Activated gamma-delta T cell (primary cell): ENCODE measurements at regions not wholly inside any gene's neighbourhood (a gene's known extent, or its start where the extent isn't known, plus 50 kb on each side); places are given as distances from the start of the nearest gene placed in this dataset.

Source experiments
- DNase-seq: peaks from one replicate; lab custom pipeline; 2025; lab: John Stamatoyannopoulos, UW

DNA sequence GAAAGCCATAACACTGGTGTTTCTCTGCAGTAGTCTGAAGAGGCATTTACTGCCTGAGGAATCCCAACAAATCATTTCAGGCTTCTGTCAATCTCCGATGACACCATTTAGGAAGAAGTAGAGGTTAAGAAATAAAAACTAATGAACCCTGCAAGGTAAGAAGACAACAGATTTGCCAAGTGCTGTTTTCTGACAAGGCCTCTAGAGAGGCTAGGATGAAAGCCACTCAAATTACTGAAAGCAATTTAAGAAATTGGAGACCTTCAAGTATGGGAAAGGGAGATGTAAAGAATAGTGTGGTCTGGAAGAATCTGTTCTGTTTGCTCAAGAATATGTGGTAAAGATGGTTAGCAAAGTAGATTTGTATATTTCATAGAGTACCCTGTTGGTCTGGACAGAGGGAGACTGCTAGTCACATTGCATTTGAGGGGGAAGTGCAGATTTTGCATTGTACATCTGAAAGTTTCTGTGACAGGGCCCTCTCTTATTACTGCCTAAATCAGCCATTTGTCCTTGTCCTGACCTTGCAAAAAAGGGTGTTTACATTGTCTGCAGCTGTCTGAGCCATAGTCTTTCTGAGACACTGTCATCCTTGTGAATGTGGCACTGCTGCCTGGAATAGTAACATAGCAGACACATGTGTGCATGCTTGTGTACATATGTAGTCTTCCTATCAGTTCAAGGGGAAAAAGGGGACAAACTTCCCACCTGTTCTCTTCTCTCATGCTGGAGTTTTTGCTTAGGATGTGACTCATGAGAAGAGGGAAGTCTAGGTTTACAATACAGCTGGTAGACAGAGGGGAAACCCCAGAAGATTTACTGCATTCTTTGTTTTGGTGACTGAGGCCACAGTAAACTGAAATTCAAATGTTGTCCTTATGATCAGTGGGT lies 640.2 kb upstream of the KIRREL3 start:
- DNase-seq: no peak

DNA sequence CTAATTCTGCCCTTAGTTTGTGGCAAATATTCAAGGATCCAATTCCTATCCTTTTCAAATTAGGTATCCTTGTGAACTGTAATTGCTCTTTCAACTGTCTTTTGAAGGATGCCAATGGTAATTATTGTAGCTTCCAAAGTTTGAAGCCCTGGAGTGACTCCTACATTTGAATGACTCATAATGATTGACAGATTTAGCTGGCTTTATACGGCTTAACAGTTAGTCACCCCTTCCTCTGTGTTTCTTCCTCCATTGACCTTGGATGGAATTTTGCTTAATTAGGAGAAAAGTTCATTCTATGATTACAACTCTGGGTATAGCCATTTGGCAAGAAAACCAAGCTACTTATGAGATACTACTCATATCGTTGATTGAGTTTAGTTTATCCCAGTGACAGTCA lies 639.3 kb upstream of the KIRREL3 start:
- no peak for DNase-seq

DNA sequence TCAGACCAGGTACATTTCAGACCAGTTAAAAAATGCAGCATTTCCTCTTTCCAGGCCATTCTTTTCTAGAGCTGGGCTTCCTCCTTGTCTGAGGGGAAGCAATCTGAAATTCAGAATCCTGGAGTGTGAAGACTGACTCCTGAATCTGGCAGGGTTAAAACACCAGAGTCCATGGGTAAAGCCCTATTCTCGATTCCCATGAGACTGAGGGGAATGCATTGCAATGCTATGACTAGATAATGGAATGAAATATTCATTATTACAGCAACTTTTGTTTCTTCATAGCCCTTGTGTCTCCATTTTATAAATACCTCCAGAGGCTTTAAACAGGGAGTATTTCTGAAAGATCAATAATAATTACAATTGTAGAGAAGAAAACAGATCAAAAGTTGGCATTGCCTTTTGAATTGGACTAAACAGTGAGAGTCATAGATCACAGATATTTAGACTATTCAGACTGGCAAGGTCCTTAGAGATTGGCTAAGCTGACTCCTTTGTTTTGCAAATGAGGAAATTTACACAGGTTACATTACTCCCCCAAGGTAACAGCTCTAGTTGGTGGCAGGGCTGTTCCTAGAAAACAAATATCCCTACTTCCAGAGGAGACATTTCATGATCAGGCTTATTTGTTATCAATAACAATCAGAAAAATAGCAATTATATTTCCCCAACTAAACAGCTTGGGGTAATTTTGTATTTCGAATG lies 632.6 kb upstream of the KIRREL3 start:
- no peak for DNase-seq

DNA sequence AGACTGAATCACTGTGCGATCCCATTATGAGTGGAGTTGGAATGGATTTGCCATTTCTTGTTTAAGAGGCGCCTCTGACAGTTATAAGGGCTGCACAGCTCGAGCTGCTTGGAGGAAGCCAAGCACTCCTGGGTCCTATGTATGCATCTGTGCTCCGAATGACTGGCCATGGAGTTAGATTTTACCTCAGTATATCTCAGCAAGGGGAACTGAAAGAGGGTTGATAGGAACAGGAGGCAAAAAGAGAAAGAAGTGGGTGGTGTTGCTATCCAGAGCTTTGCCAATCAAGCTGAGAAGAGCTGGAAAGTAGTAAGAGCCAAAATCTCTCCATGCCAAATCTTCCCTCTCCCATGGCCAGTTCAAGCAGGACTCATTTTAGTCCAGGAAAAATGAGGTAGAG lies 632.0 kb upstream of the KIRREL3 start:
- DNase-seq: no peak

DNA sequence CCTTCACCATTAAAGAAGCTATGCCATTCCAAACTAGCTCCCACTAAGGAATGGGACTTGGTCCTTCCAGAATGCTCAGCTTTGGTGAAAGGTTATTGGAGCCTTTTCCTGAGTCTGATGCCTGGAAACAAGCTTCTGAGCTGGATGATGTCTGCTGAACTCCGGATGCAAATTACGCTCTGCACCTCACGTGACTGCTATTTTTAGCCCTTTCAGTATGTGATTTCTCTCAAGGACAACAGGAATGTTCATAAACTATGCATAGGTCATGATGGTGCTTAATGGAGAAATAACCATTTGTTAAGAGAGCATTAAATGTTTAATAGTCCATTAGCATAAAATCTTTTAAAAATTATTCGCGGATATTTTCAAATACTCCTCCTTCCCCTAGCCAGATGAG lies 631.4 kb upstream of the KIRREL3 start:
- DNase-seq: no peak

DNA sequence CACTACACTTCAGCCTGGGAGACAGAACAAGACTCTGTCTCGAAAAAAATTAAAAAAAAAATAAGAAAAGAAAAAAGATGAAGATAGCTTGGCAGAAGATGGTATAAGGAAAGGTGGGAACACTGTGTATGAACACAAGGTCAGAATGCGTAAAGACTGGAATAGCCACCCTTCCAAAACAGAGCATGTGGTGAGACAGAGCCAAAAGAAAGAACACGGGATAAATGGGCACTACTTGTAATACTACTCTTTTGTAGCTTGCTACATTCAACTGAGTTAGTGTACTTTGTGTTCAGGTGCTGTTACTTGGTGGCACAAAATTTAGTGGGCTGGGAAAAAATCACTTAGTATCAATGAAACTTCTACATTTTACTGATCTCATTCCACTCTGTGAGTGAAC lies 628.6 kb upstream of the KIRREL3 start:
- no peak for DNase-seq

DNA sequence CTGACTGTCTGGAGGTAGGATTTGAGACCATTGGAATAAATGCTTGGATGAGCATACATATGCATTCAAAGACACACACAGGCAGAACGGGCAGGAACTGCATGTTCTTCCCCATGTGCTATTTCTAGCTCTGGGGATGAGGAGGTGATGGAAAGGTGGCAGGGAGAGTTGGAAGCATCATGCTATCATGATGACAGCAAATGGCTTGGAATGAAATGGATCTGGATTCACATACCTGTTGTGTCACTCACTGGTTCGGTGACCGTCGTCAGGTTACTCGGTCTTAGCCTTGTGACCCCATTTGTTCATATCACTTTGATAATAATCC lies 627.9 kb upstream of the KIRREL3 start:
- DNase-seq: no peak

DNA sequence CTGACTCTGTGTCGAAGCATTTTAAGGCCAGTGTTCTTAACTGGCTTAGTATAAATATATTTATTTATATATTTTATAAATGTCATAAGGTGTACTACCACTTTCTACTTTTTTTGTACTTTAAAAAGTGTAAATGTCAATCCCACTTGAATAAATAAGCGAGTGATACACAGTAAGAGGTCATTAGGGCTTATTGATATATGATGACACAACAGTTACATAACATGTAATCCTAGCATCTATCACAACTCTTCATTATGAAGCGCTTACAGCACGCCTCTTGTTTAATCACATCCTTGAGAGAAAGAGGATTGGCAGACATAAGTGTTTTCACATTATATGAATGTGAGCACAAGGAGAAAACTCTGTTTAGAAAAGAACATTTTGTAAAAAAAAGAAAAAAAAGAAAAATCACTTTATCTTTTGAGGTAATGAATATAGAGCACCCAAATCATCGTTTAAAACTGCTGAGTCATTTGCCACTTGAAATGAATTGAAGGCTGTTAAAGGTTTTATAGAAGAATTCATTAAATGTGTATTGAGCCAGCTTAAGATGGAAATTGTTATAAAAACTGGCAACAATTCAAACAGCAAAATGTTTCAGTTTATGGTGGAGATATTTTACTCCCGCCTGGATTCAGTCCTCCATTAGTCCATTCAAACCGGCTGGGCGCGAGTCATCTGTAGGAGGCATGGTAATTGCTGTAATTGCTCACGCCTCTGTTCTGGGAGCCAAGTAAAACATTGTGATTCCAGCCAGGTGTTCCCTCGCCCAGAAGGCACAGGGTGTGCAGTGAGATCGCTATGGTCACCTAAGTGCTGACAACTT lies 627.3 kb upstream of the KIRREL3 start:
- no peak for DNase-seq

DNA sequence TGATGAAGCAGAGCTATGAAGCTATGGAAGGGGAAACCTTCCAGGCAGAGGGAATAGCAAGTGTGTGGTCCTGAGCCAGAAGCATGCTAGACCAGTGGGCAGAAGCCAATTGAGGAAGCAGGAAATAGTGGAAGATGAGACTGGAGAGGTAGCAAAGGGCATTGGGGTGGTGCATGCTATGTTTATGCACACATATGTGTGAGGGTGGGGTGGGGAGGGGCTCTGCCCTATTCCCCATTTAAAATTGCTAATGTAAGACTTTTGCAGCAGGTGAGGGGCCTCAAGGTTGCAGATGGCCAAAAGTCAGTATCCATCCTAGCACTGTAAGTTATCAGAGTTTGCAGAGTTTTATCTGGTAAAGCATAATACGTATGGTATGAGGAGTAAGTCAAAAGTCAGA lies 626.6 kb upstream of the KIRREL3 start:
- DNase-seq: no peak

DNA sequence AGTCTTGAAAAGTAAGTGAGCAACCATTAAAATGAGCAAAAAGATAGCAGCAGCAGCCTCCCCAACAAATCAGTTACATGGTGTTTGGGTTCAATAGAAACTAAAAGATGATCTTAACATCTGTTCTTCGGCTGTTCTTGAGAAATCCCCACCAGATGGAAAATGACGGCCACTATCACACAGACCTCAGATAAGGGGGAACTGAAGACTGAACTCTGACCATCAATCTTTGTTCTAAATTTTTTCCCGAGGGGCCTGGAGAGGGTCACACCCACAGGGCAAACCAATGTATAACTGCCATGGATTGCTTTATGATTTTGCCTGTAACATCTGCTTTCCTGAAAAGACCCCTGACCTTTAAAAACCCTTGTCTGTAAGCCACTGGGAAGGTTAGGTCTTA lies 624.8 kb upstream of the KIRREL3 start:
- DNase-seq: no peak

DNA sequence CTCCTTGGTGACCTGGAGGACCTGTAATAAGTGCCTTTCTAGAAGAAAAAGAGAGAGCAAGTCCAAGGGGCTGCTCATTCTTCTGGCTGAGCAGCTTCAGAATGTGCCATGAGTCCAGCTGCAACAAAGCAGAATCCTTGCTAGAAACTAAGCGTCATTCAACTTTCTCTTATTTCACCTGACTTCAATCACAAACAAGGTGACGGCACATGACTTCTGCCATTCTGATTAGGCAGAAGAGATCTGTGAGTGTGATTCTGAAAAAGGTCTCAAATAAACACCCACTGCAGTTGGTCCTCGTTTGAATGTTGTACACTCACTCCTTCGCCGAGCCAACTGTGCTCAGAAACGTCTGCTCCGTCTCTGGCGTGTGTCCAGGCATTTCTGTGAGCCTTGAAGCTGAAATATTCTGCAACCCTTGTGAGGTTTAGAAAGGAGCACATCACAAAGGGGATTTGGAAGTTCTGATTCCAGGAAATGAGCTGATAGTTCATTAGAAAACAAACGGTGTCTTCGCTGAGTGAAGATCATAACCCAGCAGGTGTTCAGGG lies 623.8 kb upstream of the KIRREL3 start:
- no peak for DNase-seq

DNA sequence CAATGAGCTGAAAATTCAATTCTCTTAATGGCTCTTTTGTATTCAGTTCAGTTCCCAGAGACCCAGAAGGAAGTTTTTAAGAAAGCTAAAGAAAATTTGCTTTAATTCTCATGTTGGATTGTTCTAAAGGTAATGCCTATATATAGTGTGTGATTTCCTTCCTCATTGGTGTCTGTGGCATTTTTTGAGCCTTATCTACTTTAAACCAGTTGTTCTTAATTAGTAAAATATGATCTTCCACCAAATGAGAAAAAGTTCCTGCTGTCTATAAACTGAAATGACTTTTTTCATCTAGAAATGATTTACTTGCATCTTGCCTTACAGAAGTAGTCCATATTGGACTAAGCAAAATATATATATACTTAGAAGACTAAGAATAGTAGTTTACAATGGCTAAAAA lies 622.1 kb upstream of the KIRREL3 start:
- DNase-seq: no peak

DNA sequence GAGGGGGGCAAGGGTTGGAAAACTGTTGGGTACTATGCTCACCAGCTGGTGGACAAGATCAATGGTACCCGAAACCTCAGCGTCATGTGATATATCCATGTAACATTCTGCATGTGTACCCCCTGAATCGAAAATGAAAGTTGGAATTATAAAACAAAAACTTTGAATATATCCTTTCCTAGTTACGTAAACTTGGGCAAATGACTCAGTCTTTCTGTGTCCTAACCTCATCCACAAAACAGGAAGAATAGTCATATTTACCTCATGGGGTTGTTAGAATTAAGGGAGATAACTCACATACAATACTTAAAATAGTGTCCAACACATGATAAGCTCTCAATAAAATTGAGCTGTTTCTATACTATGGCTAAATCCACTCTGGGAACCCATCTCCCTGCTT lies 620.1 kb upstream of the KIRREL3 start:
- DNase-seq: no peak

DNA sequence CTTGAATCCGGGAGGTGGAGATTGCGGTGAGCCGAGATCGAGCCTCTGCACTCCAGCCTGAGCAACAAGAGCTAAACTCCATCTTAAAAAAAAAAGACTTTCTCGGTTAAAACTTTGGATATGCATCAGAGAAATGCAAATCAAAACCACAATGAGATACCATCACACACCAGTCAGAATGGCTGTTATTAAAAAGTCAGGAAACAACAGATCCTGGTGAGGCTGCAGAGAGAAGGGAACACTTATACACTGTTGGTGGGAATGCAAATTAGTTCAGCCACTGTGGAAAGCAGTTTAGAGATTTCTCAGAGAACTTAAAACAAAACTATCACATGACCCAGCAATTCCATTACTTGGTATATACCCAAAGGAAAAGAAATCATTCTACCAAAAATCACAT lies 619.4 kb upstream of the KIRREL3 start:
- DNase-seq: no peak

DNA sequence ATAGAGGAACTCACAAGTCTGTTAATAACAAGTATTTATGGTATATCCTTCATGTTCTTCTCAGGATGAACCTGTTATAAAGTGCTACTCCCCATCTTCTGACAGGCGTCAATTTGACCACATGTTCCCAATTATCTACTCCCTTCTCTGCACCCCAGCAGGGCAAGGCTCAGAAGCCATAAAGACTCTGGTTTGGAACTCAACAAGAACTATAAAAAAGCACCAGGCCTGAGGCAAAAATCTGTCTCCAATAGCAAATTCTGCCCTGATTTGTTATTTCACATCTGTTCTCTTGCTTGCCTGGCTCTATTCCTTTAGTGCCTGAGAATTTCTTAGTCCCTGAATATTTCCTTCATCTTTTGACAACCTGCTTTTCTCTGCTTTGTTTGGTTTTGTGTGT lies 618.2 kb upstream of the KIRREL3 start:
- no peak for DNase-seq

DNA sequence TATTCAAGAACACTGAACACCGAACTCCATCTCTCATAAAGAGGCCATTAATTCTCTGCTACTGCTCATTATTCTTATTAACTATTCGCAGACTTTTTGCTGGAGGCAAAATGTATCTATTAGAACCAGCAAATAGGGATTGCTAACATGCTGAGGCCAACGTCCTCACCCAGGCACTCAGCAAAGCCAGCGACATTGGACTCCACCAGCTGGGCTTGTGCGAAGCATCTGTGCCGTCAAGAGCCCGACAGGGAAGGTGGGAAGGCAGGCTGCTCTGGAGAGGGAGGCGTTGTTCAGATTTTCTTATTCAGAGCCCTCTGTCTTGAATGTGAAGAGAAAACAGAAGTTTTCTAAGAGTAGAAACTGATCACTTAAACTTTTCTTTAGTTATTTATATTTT lies 615.6 kb upstream of the KIRREL3 start:
- no peak for DNase-seq

DNA sequence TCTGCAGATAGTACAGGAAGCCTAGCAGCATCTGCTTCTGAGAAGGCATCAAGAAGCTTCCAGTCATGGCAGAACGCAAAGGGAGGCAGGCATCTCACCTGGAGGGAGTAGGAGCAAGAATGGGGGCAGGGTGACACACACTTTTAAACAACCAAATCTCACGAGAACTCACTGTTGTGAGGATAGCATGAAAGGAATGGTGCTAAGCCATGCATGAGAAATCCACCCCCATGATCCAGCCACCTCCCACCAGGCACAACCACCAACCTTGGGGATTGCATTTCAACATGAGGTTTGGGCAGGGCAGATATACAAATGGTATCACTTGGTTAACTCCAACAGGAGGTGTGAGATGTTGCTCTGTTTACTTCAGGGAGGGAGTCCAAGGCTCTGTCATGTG lies 612.0 kb upstream of the KIRREL3 start:
- DNase-seq: no peak

DNA sequence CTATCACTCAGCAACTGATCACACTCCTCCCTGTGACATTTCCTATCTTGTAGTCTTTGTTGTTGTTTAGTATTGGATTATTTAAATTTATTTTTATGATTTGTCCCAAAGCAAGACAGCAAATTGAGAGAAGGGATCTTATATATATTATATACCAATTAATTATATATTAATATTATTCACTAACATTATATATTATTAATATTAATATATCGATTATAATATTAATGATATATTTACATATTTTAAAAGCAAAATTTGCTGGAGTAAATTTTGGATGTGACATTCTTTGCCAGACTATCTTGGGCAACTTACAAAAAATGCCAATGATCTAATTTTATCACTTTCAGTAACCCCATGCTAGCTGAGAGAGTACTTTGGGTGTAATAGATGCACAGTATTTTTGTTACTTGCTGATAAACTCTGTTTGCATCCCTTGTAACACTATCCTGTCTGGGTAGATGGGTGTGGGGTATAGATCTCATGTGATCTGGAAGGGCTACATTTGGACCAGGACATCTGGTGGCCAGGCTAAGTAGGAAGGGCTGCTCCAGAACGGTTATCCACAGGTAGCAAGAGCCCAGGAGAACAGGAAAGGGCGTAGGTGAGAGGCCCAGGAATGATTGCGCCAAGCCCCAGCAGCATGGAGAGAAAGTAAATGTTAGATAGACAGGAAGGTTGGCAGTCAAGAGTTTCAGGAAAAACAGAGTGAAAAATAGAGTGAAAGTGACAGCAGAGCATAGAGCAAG lies 608.6 kb upstream of the KIRREL3 start:
- DNase-seq: no peak

DNA sequence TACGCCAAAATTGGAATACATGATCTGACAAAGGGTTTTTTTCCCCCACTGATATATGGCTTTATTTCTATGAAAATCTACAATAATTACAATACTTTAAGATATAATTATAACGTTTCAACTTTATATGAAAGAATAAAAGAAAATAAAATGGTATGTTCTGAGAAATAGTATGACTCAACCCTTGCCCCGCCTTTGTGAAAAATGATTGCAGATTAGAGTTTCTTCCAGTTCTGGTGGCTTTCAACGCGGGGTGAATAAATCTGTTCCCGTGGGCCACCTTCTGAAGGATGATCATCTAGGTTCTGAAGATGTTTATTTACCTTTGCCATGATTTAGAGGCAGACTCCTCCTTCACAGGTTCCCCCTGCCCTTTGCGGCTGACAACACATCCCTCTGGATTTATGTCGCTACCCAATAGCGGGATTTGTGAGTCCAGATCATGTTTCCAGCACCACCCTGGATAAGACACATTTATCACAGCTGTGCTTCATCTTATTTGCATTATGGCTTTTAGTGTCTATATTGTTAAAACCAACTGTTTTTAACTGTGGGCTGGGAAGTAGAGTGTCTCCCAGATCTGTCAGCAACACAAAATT lies 607.0 kb upstream of the KIRREL3 start:
- DNase-seq: no peak

DNA sequence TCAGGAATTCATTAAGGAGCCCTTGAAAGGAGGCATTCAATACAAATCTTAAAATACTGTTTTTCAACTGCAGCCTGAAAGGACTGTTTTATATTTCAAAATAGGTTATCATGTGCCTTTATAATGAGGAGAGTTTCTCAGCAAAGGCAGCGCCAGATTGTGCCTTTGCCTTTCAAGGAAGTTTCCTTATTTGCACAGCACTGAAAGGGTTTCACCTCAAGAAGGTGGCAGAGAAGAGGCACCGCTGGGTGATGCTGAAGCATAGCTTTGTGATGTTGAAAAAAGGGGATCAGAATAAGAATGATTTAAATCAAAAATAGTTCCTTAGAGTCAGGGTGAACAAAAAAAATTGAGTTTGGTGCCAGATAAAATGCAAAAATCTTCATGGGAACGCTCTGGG lies 601.0 kb upstream of the KIRREL3 start:
- no peak for DNase-seq

DNA sequence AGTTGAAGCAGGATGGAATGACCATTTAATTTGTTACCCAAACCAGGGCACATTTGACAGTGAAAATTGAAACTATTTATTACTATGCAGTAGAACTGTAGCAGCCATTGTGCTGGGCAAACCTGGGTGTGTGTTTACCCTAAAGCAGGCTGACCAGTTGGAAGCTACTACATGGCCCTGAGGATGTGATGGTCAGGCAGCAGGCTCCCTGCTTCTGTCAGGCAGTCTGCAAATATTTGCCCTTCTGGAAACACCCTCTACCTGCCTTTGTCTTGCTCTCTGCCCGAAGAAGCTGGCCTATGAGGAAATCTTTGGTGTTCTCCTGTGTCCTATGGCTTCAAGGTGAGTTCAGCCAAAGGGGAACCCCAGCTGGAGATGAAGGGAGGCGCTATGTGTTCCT lies 600.1 kb upstream of the KIRREL3 start:
- no peak for DNase-seq
